ENCODE measurements at regions not wholly inside any gene's neighbourhood (a gene's known extent, or its start where the extent isn't known, plus 50 kb on each side); places are given as distances from the start of the nearest gene placed in this dataset.

- no peaks in the 10 kb centered on the region for H3K9me3 ChIP-seq (ENCODE audit: low read length)
- H3K27ac ChIP-seq (ENCODE audit: low read depth, low read length, poor library complexity, severe bottlenecking) = no peak overlapping the region
- H3K27me3 ChIP-seq (ENCODE audit: insufficient read depth, low read length) = no peaks in the 10 kb centered on the region
- H3K4me3 ChIP-seq (ENCODE audit: low read depth, low read length, poor library complexity, severe bottlenecking) = no peak overlapping the region
- H3K9ac ChIP-seq (ENCODE audit: low read length) = no peak overlapping the region
- H3K79me2 ChIP-seq (ENCODE audit: insufficient read depth, low read length) = no peaks in the 10 kb centered on the region
- H3F3A ChIP-seq (ENCODE audit: insufficient read depth, low read length) = no peaks in the 10 kb centered on the region
- H3K4me1 ChIP-seq (ENCODE audit: insufficient read depth, low read length, severe bottlenecking) = peaks cover 6% of the 10 kb centered on the region
- H3K36me3 ChIP-seq (ENCODE audit: insufficient read depth, low read length) = no peaks in the 10 kb centered on the region
- no peaks in the 10 kb centered on the region for H4K20me1 ChIP-seq (ENCODE audit: insufficient read depth, low read length)
- H2AFZ ChIP-seq (ENCODE audit: low read length) = no peak overlapping the region
- H3K9me2 ChIP-seq (ENCODE audit: low read depth, low read length) = no peaks in the 10 kb centered on the region
- H3K4me2 ChIP-seq (ENCODE audit: low read length) = no peak overlapping the region
- TF ChIP-seq EZH2 (IDR thresholded peaks at IDR 0.05; ENCODE audit: borderline replicate concordance, low read length) = no peak
- no peak for TF ChIP-seq CTCF (IDR thresholded peaks at IDR 0.05; ENCODE audit: low read length)
Measured at GRCh38 chr10:80741278-80741677, 203.6 kb downstream of the SH2D4B start.

GRCh38 chr10:80750268-80750667 is 212.6 kb downstream of the SH2D4B start:
- H2AFZ ChIP-seq (ENCODE audit: low read length) = no peak overlapping the region
- no peak overlapping the region for H3K9ac ChIP-seq (ENCODE audit: low read length)
- no peaks in the 10 kb centered on the region for H3K4me1 ChIP-seq (ENCODE audit: insufficient read depth, low read length, severe bottlenecking)
- no peaks in the 10 kb centered on the region for H3K9me3 ChIP-seq (ENCODE audit: low read length)
- H3K4me2 ChIP-seq (ENCODE audit: low read length) = no peak overlapping the region
- H3K79me2 ChIP-seq (ENCODE audit: insufficient read depth, low read length) = no peaks in the 10 kb centered on the region
- H3K27me3 ChIP-seq (ENCODE audit: insufficient read depth, low read length) = no peaks in the 10 kb centered on the region
- no peak overlapping the region for H3K27ac ChIP-seq (ENCODE audit: low read depth, low read length, poor library complexity, severe bottlenecking)
- H4K20me1 ChIP-seq (ENCODE audit: insufficient read depth, low read length) = no peaks in the 10 kb centered on the region
- H3K4me3 ChIP-seq (ENCODE audit: low read depth, low read length, poor library complexity, severe bottlenecking) = no peak overlapping the region
- no peaks in the 10 kb centered on the region for H3K36me3 ChIP-seq (ENCODE audit: insufficient read depth, low read length)
- no peaks in the 10 kb centered on the region for H3F3A ChIP-seq (ENCODE audit: insufficient read depth, low read length)
- TF ChIP-seq EZH2 (IDR thresholded peaks at IDR 0.05; ENCODE audit: borderline replicate concordance, low read length) = no peak
- TF ChIP-seq CTCF (IDR thresholded peaks at IDR 0.05; ENCODE audit: low read length) = no peak
- H3K9me2 ChIP-seq (ENCODE audit: low read depth, low read length) = no peaks in the 10 kb centered on the region

- H3F3A ChIP-seq (ENCODE audit: insufficient read depth, low read length) = no peaks in the 10 kb centered on the region
- no peak overlapping the region for H3K27ac ChIP-seq (ENCODE audit: low read depth, low read length, poor library complexity, severe bottlenecking)
- H3K27me3 ChIP-seq (ENCODE audit: insufficient read depth, low read length) = no peaks in the 10 kb centered on the region
- H4K20me1 ChIP-seq (ENCODE audit: insufficient read depth, low read length) = no peaks in the 10 kb centered on the region
- H3K4me1 ChIP-seq (ENCODE audit: insufficient read depth, low read length, severe bottlenecking) = no peaks in the 10 kb centered on the region
- H3K4me3 ChIP-seq (ENCODE audit: low read depth, low read length, poor library complexity, severe bottlenecking) = no peak overlapping the region
- no peaks in the 10 kb centered on the region for H3K9me2 ChIP-seq (ENCODE audit: low read depth, low read length)
- no peak overlapping the region for H3K9ac ChIP-seq (ENCODE audit: low read length)
- H3K4me2 ChIP-seq (ENCODE audit: low read length) = no peak overlapping the region
- no peaks in the 10 kb centered on the region for H3K79me2 ChIP-seq (ENCODE audit: insufficient read depth, low read length)
- H3K36me3 ChIP-seq (ENCODE audit: insufficient read depth, low read length) = no peaks in the 10 kb centered on the region
- TF ChIP-seq EZH2 (IDR thresholded peaks at IDR 0.05; ENCODE audit: borderline replicate concordance, low read length) (no peak), CTCF (IDR thresholded peaks at IDR 0.05; ENCODE audit: low read length) (no peak)
- no peaks in the 10 kb centered on the region for H3K9me3 ChIP-seq (ENCODE audit: low read length)
- H2AFZ ChIP-seq (ENCODE audit: low read length) = no peak overlapping the region
Measured at GRCh38 chr10:80751940-80752339, 214.2 kb downstream of the SH2D4B start.
